Panc1 (cell line): ENCODE measurements at regions not wholly inside any gene's neighbourhood (a gene's known extent, or its start where the extent isn't known, plus 50 kb on each side); places are given as distances from the start of the nearest gene placed in this dataset.

Source experiments
- ATAC-seq: fragments of 200-7000 bp; cut with Tn5 transposase; 2 replicates; pipeline ENCODE4 v1.9.1; 2020; ENCODE audit warnings: mild to moderate bottlenecking, moderate library complexity
- BruUV-seq: library from RNA; stranded (reverse); fragments of 400-500 nt; replicated peaks from 2 replicates; lab custom pipeline; 2021; lab: Mats Ljungman, UMichigan
- CTCF ChIA-PET: fragments of 300-600 bp; sonication (Branson Sonifier 250); formaldehyde crosslinking; loops from one replicate; lab custom pipeline; 2022; ENCODE audit warnings: antibody characterized with exemption; lab: Charles Lee
- POLR2A ChIA-PET: fragments of 300-600 bp; sonication (Branson Sonifier 250); formaldehyde crosslinking; loops from one replicate; lab custom pipeline; 2022; ENCODE audit warnings: antibody characterized with exemption; lab: Charles Lee
- DNase-seq: peaks from one replicate; pipeline ENCODE4 v3.0.0-alpha.2; 2010; ENCODE audit warnings: low read depth, low spot score
- H3K27ac ChIP-seq: 2 replicates; pipeline ENCODE4 v1.5.1; 2011; ENCODE audit warnings: mild to moderate bottlenecking, low read length, inconsistent platforms
- H3K27me3 ChIP-seq: fragments of 200-500 bp; sonication (Bioruptor generic); 2 replicates; pipeline ENCODE4 v1.6.0; 2014; ENCODE audit warnings: low read length, inconsistent platforms; ENCODE audit not compliant: control insufficient read depth, insufficient read depth
- H3K36me3 ChIP-seq: fragments of 200-500 bp; sonication (Bioruptor generic); 2 replicates; pipeline ENCODE4 v1.5.1; 2014; ENCODE audit warnings: inconsistent platforms, mild to moderate bottlenecking, low read length, moderate library complexity; ENCODE audit not compliant: control insufficient read depth, insufficient read depth
- H3K4me1 ChIP-seq: 2 replicates; pipeline ENCODE4 v1.5.1; 2011; ENCODE audit warnings: inconsistent platforms, mild to moderate bottlenecking, low read length, moderate library complexity; ENCODE audit not compliant: control insufficient read depth, insufficient read depth
- H3K4me3 ChIP-seq, 2 experiments: 2 replicates each; pipeline ENCODE4 v1.5.1; 2011 to 2012; ENCODE audit warnings: low read depth in 2 of 2, low read length in 2 of 2, mild to moderate bottlenecking in 2 of 2, inconsistent platforms in 1 of 2, moderate library complexity in 1 of 2
- H3K9me3 ChIP-seq: fragments of 200-500 bp; sonication (Bioruptor generic); 2 replicates; pipeline ENCODE4 v1.5.1; 2014; ENCODE audit warnings: low read depth, mild to moderate bottlenecking, inconsistent platforms, low read length, moderate library complexity; ENCODE audit not compliant: control insufficient read depth, insufficient read depth
- POLR2AphosphoS5 ChIP-seq: IDR thresholded peaks from 2 replicates; pipeline ENCODE4 v1.6.1; 2012; ENCODE audit warnings: mild to moderate bottlenecking, low read depth, low read length, moderate library complexity
- SIN3A ChIP-seq: IDR thresholded peaks from 2 replicates; pipeline ENCODE4 v1.6.1; 2012; ENCODE audit warnings: low read depth, mild to moderate bottlenecking, low read length, moderate library complexity, borderline replicate concordance; ENCODE audit not compliant: insufficient read depth
- TCF7L2 ChIP-seq: IDR thresholded peaks from 2 replicates; pipeline ENCODE4 v1.6.1; 2011; ENCODE audit warnings: mild to moderate bottlenecking, low read depth, low read length, inconsistent platforms
- in situ Hi-C: cut with HindIII; loops from 2 replicates; pipeline ENCODE4 v1.10.0; 2016; ENCODE audit warnings: low sequenced_read_pairs, low pct_unique_long_range_greater_than_20kb
- intact Hi-C: fragments of 100-400 bp; cut with micrococcal nuclease; formaldehyde crosslinking; loops from one replicate; pipeline ENCODE4 v1.10.0; 2022; ENCODE audit not compliant: unreplicated experiment
- TF ChIP-seq, protein P1 (sequence below), 2 experiments: IDR thresholded peaks; 2 replicates each; pipeline ENCODE4 v1.6.1; 2011 to 2012; ENCODE audit warnings: low read depth in 2 of 2, control low read depth in 1 of 2, low read length in 1 of 2, mild to moderate bottlenecking in 1 of 2, moderate library complexity in 1 of 2; ENCODE audit not compliant: insufficient read depth in 1 of 2
- TF ChIP-seq, protein P2 (sequence below): fragments of 450-650 bp; IDR thresholded peaks from 2 replicates; pipeline ENCODE4 v1.5.1; 2017; ENCODE audit warnings: mild to moderate bottlenecking

DNA sequence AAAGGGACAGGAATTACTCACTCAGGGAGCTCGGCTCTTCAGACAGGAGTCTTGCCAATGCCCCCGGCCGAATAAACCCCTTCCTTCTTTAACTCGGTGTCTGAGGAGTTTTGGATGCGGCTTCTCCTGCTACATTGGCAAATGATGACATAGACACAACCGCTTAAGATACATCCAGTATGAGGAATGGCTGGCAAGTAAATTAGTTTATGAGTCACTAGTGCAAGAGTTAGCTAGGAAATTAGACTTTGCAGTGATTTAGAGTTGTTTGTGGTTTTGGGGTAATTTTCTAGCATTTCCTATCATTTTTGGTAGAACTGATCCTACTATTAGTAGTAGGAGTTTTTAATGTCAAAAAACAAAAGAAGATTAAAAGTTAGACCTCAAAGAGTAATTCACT lies 166.2 kb downstream of the SLITRK1 start:
- H3K27ac ChIP-seq, result no peak overlapping the region
- TF ChIP-seq, protein P1, sequence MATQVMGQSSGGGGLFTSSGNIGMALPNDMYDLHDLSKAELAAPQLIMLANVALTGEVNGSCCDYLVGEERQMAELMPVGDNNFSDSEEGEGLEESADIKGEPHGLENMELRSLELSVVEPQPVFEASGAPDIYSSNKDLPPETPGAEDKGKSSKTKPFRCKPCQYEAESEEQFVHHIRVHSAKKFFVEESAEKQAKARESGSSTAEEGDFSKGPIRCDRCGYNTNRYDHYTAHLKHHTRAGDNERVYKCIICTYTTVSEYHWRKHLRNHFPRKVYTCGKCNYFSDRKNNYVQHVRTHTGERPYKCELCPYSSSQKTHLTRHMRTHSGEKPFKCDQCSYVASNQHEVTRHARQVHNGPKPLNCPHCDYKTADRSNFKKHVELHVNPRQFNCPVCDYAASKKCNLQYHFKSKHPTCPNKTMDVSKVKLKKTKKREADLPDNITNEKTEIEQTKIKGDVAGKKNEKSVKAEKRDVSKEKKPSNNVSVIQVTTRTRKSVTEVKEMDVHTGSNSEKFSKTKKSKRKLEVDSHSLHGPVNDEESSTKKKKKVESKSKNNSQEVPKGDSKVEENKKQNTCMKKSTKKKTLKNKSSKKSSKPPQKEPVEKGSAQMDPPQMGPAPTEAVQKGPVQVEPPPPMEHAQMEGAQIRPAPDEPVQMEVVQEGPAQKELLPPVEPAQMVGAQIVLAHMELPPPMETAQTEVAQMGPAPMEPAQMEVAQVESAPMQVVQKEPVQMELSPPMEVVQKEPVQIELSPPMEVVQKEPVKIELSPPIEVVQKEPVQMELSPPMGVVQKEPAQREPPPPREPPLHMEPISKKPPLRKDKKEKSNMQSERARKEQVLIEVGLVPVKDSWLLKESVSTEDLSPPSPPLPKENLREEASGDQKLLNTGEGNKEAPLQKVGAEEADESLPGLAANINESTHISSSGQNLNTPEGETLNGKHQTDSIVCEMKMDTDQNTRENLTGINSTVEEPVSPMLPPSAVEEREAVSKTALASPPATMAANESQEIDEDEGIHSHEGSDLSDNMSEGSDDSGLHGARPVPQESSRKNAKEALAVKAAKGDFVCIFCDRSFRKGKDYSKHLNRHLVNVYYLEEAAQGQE (IDR thresholded peaks at IDR 0.05; ENCODE audit: insufficient read depth in 1 of 2, low read depth in 2 of 2, low read length in 1 of 2), result no peak
- TF ChIP-seq POLR2AphosphoS5 (no peak), SIN3A (no peak), TCF7L2 (no peak)
- TF ChIP-seq, protein P2, sequence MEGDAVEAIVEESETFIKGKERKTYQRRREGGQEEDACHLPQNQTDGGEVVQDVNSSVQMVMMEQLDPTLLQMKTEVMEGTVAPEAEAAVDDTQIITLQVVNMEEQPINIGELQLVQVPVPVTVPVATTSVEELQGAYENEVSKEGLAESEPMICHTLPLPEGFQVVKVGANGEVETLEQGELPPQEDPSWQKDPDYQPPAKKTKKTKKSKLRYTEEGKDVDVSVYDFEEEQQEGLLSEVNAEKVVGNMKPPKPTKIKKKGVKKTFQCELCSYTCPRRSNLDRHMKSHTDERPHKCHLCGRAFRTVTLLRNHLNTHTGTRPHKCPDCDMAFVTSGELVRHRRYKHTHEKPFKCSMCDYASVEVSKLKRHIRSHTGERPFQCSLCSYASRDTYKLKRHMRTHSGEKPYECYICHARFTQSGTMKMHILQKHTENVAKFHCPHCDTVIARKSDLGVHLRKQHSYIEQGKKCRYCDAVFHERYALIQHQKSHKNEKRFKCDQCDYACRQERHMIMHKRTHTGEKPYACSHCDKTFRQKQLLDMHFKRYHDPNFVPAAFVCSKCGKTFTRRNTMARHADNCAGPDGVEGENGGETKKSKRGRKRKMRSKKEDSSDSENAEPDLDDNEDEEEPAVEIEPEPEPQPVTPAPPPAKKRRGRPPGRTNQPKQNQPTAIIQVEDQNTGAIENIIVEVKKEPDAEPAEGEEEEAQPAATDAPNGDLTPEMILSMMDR, result no peak
- DNase-seq, result no peak
- no peaks in the 10 kb centered on the region for H3K9me3 ChIP-seq
- ATAC-seq, result no peak
- intact Hi-C loops, result no loop called here
- ChIA-PET POLR2A (no interaction called here), CTCF (no interaction called here)
- H3K4me1 ChIP-seq, result no peaks in the 10 kb centered on the region
- H3K4me3 ChIP-seq, result no peak overlapping the region
- no peaks in the 10 kb centered on the region for H3K36me3 ChIP-seq
- in situ Hi-C loops, result no loop called here
- BruUV-seq, result no TSS peak
- H3K27me3 ChIP-seq, result no peaks in the 10 kb centered on the region

DNA sequence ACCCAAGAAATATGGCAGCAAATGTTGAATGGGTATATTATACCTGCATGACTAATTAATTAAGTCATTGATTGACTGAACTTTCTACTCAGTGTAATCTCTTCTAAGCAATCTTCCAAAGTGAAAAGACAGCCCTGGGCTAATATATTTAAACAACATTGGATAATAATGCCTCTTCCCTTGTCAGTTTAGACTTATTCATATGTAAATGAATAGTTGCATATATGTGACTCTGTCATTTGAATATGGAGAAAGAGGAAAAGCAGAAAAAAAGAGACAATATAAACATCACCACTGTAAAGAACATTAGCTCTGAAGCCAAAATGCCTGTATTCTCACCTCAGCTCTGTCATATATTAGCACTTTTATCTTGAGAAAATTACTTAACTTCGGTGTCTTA lies 168.0 kb downstream of the SLITRK1 start:
- Histone ChIP-seq H3K27me3 (no peaks in the 10 kb centered on the region), H3K9me3 (no peaks in the 10 kb centered on the region), H3K36me3 (no peaks in the 10 kb centered on the region), H3K27ac (no peak overlapping the region), H3K4me1 (no peaks in the 10 kb centered on the region), H3K4me3 (no peak overlapping the region)
- DNase-seq (no peak), ATAC-seq (no peak)
- in situ Hi-C loops (no loop called here), intact Hi-C loops (no loop called here)
- POLR2A ChIA-PET, result no interaction called here
- BruUV-seq, result no TSS peak
- CTCF ChIA-PET, result no interaction called here
- TF ChIP-seq TCF7L2, result no peak
- TF ChIP-seq, protein P2, result no peak
- no peak for TF ChIP-seq POLR2AphosphoS5
